H9 (cell line): ENCODE measurements at regions not wholly inside any gene's neighbourhood (a gene's known extent, or its start where the extent isn't known, plus 50 kb on each side); places are given as distances from the start of the nearest gene placed in this dataset.

Source experiments
- DNase-seq: peaks from one replicate; pipeline ENCODE4 v3.0.0-alpha.2; 2017
- H2AFZ ChIP-seq: one replicate; pipeline ENCODE4 v1.6.1; 2013; ENCODE audit warnings: mild to moderate bottlenecking, low read length, control low read depth, moderate library complexity
- H2AK5ac ChIP-seq: 2 replicates; pipeline ENCODE4 v1.6.1; 2013; ENCODE audit warnings: low read length, control low read depth, mixed read lengths; ENCODE audit not compliant: insufficient read length
- H2BK120ac ChIP-seq: one replicate; pipeline ENCODE4 v1.6.1; 2013; ENCODE audit warnings: low read depth, mild to moderate bottlenecking, low read length, control low read depth, inconsistent platforms; ENCODE audit not compliant: poor library complexity, severe bottlenecking
- H2BK12ac ChIP-seq: 2 replicates; pipeline ENCODE4 v1.6.1; 2013; ENCODE audit warnings: low read length, control low read depth, mixed read lengths, low read depth; ENCODE audit not compliant: insufficient read length
- H2BK15ac ChIP-seq: 2 replicates; pipeline ENCODE4 v1.6.1; 2013; ENCODE audit warnings: low read depth, low read length, control low read depth
- H2BK20ac ChIP-seq: one replicate; pipeline ENCODE4 v1.6.1; 2013; ENCODE audit warnings: low read depth, mild to moderate bottlenecking, low read length, control low read depth, inconsistent platforms; ENCODE audit not compliant: poor library complexity, severe bottlenecking
- H2BK5ac ChIP-seq: 2 replicates; pipeline ENCODE4 v1.6.1; 2013; ENCODE audit warnings: low read length, control low read depth, mixed read lengths; ENCODE audit not compliant: insufficient read length
- H3K14ac ChIP-seq: 2 replicates; pipeline ENCODE4 v1.6.1; 2013; ENCODE audit warnings: low read length, control low read depth; ENCODE audit not compliant: insufficient read depth
- H3K18ac ChIP-seq: 2 replicates; pipeline ENCODE4 v1.6.1; 2013; ENCODE audit warnings: low read depth, mild to moderate bottlenecking, mixed read lengths, low read length, control low read depth; ENCODE audit not compliant: insufficient read length
- H3K23ac ChIP-seq: 2 replicates; pipeline ENCODE4 v1.6.1; 2013; ENCODE audit warnings: low read length, control low read depth, mixed read lengths, low read depth; ENCODE audit not compliant: insufficient read length
- H3K23me2 ChIP-seq: 2 replicates; pipeline ENCODE4 v1.6.1; 2013; ENCODE audit warnings: low read depth, mild to moderate bottlenecking, mixed read lengths, low read length, control low read depth; ENCODE audit not compliant: insufficient read length, poor library complexity, severe bottlenecking
- H3K27ac ChIP-seq: 2 replicates; pipeline ENCODE4 v1.5.1; 2013; ENCODE audit warnings: low read length, control low read depth, mixed read lengths, low read depth; ENCODE audit not compliant: insufficient read length
- H3K27me3 ChIP-seq: 2 replicates; pipeline ENCODE4 v1.6.1; 2013; ENCODE audit warnings: low read length, control low read depth, inconsistent platforms; ENCODE audit not compliant: insufficient read depth
- H3K4ac ChIP-seq: 2 replicates; pipeline ENCODE4 v1.6.1; 2013; ENCODE audit warnings: low read depth, mild to moderate bottlenecking, control low read depth, inconsistent platforms, low read length, moderate library complexity
- H3K4me1 ChIP-seq: 2 replicates; pipeline ENCODE4 v1.6.1; 2013; ENCODE audit warnings: low read length, control low read depth, inconsistent platforms; ENCODE audit not compliant: insufficient read depth
- H3K4me2 ChIP-seq: 2 replicates; pipeline ENCODE4 v1.6.1; 2013; ENCODE audit warnings: low read length, control low read depth, mixed read lengths; ENCODE audit not compliant: insufficient read length, insufficient read depth
- H3K56ac ChIP-seq: 2 replicates; pipeline ENCODE4 v1.6.1; 2013; ENCODE audit warnings: low read depth, mild to moderate bottlenecking, mixed read lengths, low read length, control low read depth; ENCODE audit not compliant: insufficient read length
- H3K79me1 ChIP-seq: 2 replicates; pipeline ENCODE4 v1.6.1; 2013; ENCODE audit warnings: low read depth, mild to moderate bottlenecking, moderate library complexity, low read length, control low read depth, inconsistent platforms; ENCODE audit not compliant: insufficient read depth, poor library complexity, severe bottlenecking
- H3K79me2 ChIP-seq: 2 replicates; pipeline ENCODE4 v1.6.1; 2013; ENCODE audit warnings: low read length, control low read depth, inconsistent platforms; ENCODE audit not compliant: insufficient read depth
- H3K9ac ChIP-seq: 2 replicates; pipeline ENCODE4 v1.6.1; 2013; ENCODE audit warnings: low read length, control low read depth, mixed read lengths; ENCODE audit not compliant: insufficient read length; ENCODE audit errors: extremely low read depth
- H3K9me3 ChIP-seq: one replicate; pipeline ENCODE4 v1.6.1; 2013; ENCODE audit warnings: low read depth, low read length, inconsistent platforms; ENCODE audit not compliant: control insufficient read depth
- H3T11ph ChIP-seq: one replicate; pipeline ENCODE4 v1.6.1; 2013; ENCODE audit warnings: mild to moderate bottlenecking, low read length, control low read depth, inconsistent platforms
- H4K20me1 ChIP-seq: one replicate; pipeline ENCODE4 v1.6.1; 2013; ENCODE audit not compliant: control insufficient read depth, insufficient read length, insufficient read depth
- H4K5ac ChIP-seq: 2 replicates; pipeline ENCODE4 v1.6.1; 2013; ENCODE audit warnings: low read depth, mild to moderate bottlenecking, mixed read lengths, low read length, control low read depth; ENCODE audit not compliant: insufficient read length
- H4K8ac ChIP-seq: replicated peaks from 2 replicates; pipeline ENCODE4 v1.6.1; 2013; ENCODE audit warnings: low read length, control low read depth, mixed read lengths, low read depth; ENCODE audit not compliant: insufficient read length
- H4K91ac ChIP-seq: 2 replicates; pipeline ENCODE4 v1.6.1; 2013; ENCODE audit warnings: low read depth, mild to moderate bottlenecking, moderate library complexity, mixed read lengths, low read length, control low read depth; ENCODE audit not compliant: insufficient read length
- H3K27ac Mint-ChIP-seq, 3 experiments: 2 replicates in 2 of 3; 3 replicates in 1 of 3; pipeline ENCODE4 v1.8.0; 2020 to 2021; ENCODE audit warnings: mixed read lengths in 3 of 3, mild to moderate bottlenecking in 1 of 3, moderate library complexity in 1 of 3
- H3K27me3 Mint-ChIP-seq: 2 replicates; pipeline ENCODE4 v1.8.0; 2021; ENCODE audit warnings: low read depth, mild to moderate bottlenecking, moderate library complexity, mixed read lengths
- H3K36me3 Mint-ChIP-seq, 3 experiments: 2 replicates in 2 of 3; 3 replicates in 1 of 3; pipeline ENCODE4 v1.8.0; 2020 to 2021; ENCODE audit warnings: low read depth in 3 of 3, mixed read lengths in 3 of 3; ENCODE audit not compliant: insufficient read depth in 1 of 3
- H3K4me1 Mint-ChIP-seq, 2 experiments: 2 replicates each; pipeline ENCODE4 v1.8.0; 2020; ENCODE audit warnings: mixed read lengths in 2 of 2
- H3K4me3 Mint-ChIP-seq, 2 experiments: 2 replicates in 1 of 2; 3 replicates in 1 of 2; pipeline ENCODE4 v1.8.0; 2020 to 2021; ENCODE audit warnings: mild to moderate bottlenecking in 2 of 2, mixed read lengths in 2 of 2, moderate library complexity in 1 of 2
- H3K9me3 Mint-ChIP-seq, 2 experiments: 2 replicates in 1 of 2; 3 replicates in 1 of 2; pipeline ENCODE4 v1.8.0; 2020; ENCODE audit warnings: mild to moderate bottlenecking in 2 of 2, mixed read lengths in 2 of 2, moderate library complexity in 1 of 2
- WGBS: extraction: QIAGEN DNeasy Blood & Tissue Kit; methylation state at CpG from one replicate; pipeline ENCODE4 v1.1.7; 2013; ENCODE audit warnings: missing lambda C conversion rate, low lambda C conversion rate, mixed read lengths; ENCODE audit not compliant: insufficient read length; ENCODE audit errors: extremely low coverage; 5-methylcytosine and 5-hydroxymethylcytosine counted together
- TF ChIP-seq, protein P1 (sequence below): fragments of 200-600 bp; sonication (generic); conservative IDR thresholded peaks from 3 replicates; pipeline ENCODE4 v1.8.0; 2021; ENCODE audit warnings: antibody characterized with exemption, mild to moderate bottlenecking

GRCh38 chr13:83125791-83126190, 756.5 kb downstream of the SLITRK1 start:
- no peak overlapping the region for H3K27ac ChIP-seq
- H3K27me3 Mint-ChIP-seq = no peaks in the 10 kb centered on the region
- no peaks in the 10 kb centered on the region for H3K79me1 ChIP-seq
- no peak overlapping the region for H3K23ac ChIP-seq
- no peak overlapping the region for H2AFZ ChIP-seq
- H2BK12ac ChIP-seq = no peak overlapping the region
- H3K56ac ChIP-seq = no peak overlapping the region
- no peaks in the 10 kb centered on the region for H3K36me3 Mint-ChIP-seq
- no peak overlapping the region for H2BK20ac ChIP-seq
- no peak overlapping the region for H2AK5ac ChIP-seq
- DNase-seq = no peak
- WGBS = no CpG with 5 or more reads among the region's 1 CpG
- no peaks in the 10 kb centered on the region for H4K20me1 ChIP-seq
- H3K4me3 Mint-ChIP-seq = no peak overlapping the region
- no peak overlapping the region for H2BK120ac ChIP-seq
- no peaks in the 10 kb centered on the region for H3K4me1 Mint-ChIP-seq
- TF ChIP-seq, protein P1, sequence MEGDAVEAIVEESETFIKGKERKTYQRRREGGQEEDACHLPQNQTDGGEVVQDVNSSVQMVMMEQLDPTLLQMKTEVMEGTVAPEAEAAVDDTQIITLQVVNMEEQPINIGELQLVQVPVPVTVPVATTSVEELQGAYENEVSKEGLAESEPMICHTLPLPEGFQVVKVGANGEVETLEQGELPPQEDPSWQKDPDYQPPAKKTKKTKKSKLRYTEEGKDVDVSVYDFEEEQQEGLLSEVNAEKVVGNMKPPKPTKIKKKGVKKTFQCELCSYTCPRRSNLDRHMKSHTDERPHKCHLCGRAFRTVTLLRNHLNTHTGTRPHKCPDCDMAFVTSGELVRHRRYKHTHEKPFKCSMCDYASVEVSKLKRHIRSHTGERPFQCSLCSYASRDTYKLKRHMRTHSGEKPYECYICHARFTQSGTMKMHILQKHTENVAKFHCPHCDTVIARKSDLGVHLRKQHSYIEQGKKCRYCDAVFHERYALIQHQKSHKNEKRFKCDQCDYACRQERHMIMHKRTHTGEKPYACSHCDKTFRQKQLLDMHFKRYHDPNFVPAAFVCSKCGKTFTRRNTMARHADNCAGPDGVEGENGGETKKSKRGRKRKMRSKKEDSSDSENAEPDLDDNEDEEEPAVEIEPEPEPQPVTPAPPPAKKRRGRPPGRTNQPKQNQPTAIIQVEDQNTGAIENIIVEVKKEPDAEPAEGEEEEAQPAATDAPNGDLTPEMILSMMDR = no peak
- no peak overlapping the region for H3K14ac ChIP-seq
- H2BK15ac ChIP-seq = no peak overlapping the region
- H2BK5ac ChIP-seq = no peak overlapping the region
- H3T11ph ChIP-seq = no peak overlapping the region
- H3K18ac ChIP-seq = no peak overlapping the region
- no peak overlapping the region for H3K4me2 ChIP-seq
- H3K27ac Mint-ChIP-seq = no peak overlapping the region
- H3K9me3 Mint-ChIP-seq = no peaks in the 10 kb centered on the region
- no peak overlapping the region for H4K8ac ChIP-seq
- no peak overlapping the region for H3K4ac ChIP-seq
- no peaks in the 10 kb centered on the region for H3K9me3 ChIP-seq
- no peak overlapping the region for H3K9ac ChIP-seq
- H4K5ac ChIP-seq = no peak overlapping the region
- H3K23me2 ChIP-seq = no peaks in the 10 kb centered on the region
- no peak overlapping the region for H4K91ac ChIP-seq
- no peaks in the 10 kb centered on the region for H3K79me2 ChIP-seq
- H3K4me1 ChIP-seq = no peaks in the 10 kb centered on the region
- H3K27me3 ChIP-seq = no peaks in the 10 kb centered on the region
